NCI-H526 treated with DMSO at 0.1 percent for 48 hours (cell line): ENCODE measurements at regions not wholly inside any gene's neighbourhood (a gene's known extent, or its start where the extent isn't known, plus 50 kb on each side); places are given as distances from the start of the nearest gene placed in this dataset.
A peak's percentile ranks its signal among the peaks of the same experiment; 100 is the strongest.

Experiments used
- DNase-seq: peaks from one replicate; lab custom pipeline; 2025; lab: John Stamatoyannopoulos, UW

- peak; percentile 78 for DNase-seq
Observed at GRCh38 chr9:3732077-3733038, 206.6 kb upstream of the RFX3 start.

- no peak for DNase-seq
Observed at GRCh38 chr9:3730511-3730922, 204.7 kb upstream of the RFX3 start.

- DNase-seq = no peak
Observed at GRCh38 chr9:3721096-3721495, 195.3 kb upstream of the RFX3 start.

GRCh38 chr9:3719286-3719685, 193.5 kb upstream of the RFX3 start:
- no peak for DNase-seq

- DNase-seq = no peak
Observed at GRCh38 chr9:3716415-3716814, 190.6 kb upstream of the RFX3 start.

GRCh38 chr9:3708751-3709150, 182.9 kb upstream of the RFX3 start:
- no peak for DNase-seq

GRCh38 chr9:3704890-3705289, 179.1 kb upstream of the RFX3 start:
- DNase-seq = no peak

GRCh38 chr9:3700772-3701171, 175.0 kb upstream of the RFX3 start:
- DNase-seq = no peak

GRCh38 chr9:3699883-3700282, 174.1 kb upstream of the RFX3 start:
- no peak for DNase-seq

GRCh38 chr9:3698531-3698930, 172.7 kb upstream of the RFX3 start:
- DNase-seq = no peak

- DNase-seq = peak; percentile 12
Observed at GRCh38 chr9:3698076-3698475, 172.3 kb upstream of the RFX3 start.

GRCh38 chr9:3696368-3696767, 170.6 kb upstream of the RFX3 start:
- no peak for DNase-seq

- no peak for DNase-seq
Observed at GRCh38 chr9:3692606-3693005, 166.8 kb upstream of the RFX3 start.

- no peak for DNase-seq
Observed at GRCh38 chr9:3689555-3689954, 163.8 kb upstream of the RFX3 start.

GRCh38 chr9:3687145-3687544, 161.3 kb upstream of the RFX3 start:
- no peak for DNase-seq

- no peak for DNase-seq
Observed at GRCh38 chr9:3682186-3682585, 156.4 kb upstream of the RFX3 start.

GRCh38 chr9:3677541-3677940, 151.7 kb upstream of the RFX3 start:
- no peak for DNase-seq

- DNase-seq = no peak
Observed at GRCh38 chr9:3676766-3677165, 151.0 kb upstream of the RFX3 start.

GRCh38 chr9:3675946-3676345, 150.1 kb upstream of the RFX3 start:
- no peak for DNase-seq

GRCh38 chr9:3674561-3674960, 148.8 kb upstream of the RFX3 start:
- no peak for DNase-seq

- no peak for DNase-seq
Observed at GRCh38 chr9:3672399-3672798, 146.6 kb upstream of the RFX3 start.

- DNase-seq = no peak
Observed at GRCh38 chr9:3664044-3664443, 138.2 kb upstream of the RFX3 start.

- DNase-seq = no peak
Observed at GRCh38 chr9:3662671-3663070, 136.9 kb upstream of the RFX3 start.

- no peak for DNase-seq
Observed at GRCh38 chr9:3660936-3661335, 135.1 kb upstream of the RFX3 start.
